SJSA1 (cell line): ENCODE measurements at regions not wholly inside any gene's neighbourhood (a gene's known extent, or its start where the extent isn't known, plus 50 kb on each side); places are given as distances from the start of the nearest gene placed in this dataset.
A peak's percentile ranks its signal among the peaks of the same experiment; 100 is the strongest.

Experiments
- DNase-seq, 2 experiments: peaks; one replicate each; pipeline ENCODE4 v3.0.0-alpha.2; 2015 to 2020; ENCODE audit warnings: low spot score in 2 of 2, low read depth in 1 of 2
- H3K27ac ChIP-seq: fragments of 250-450 bp; sonication (Bioruptor Pico); 2 replicates; pipeline ENCODE4 v1.5.1; 2020; ENCODE audit warnings: mild to moderate bottlenecking, moderate library complexity
- H3K27me3 ChIP-seq: fragments of 250-450 bp; sonication (Bioruptor Pico); replicated peaks from 2 replicates; pipeline ENCODE4 v1.5.1; 2020; ENCODE audit warnings: mild to moderate bottlenecking, moderate library complexity
- H3K36me3 ChIP-seq: fragments of 250-450 bp; sonication (Bioruptor Pico); 2 replicates; pipeline ENCODE4 v1.5.1; 2020; ENCODE audit warnings: mild to moderate bottlenecking
- H3K4me1 ChIP-seq: fragments of 250-450 bp; sonication (Bioruptor Pico); replicated peaks from 2 replicates; pipeline ENCODE4 v1.6.1; 2021; ENCODE audit warnings: mild to moderate bottlenecking
- H3K4me3 ChIP-seq: fragments of 250-450 bp; sonication (Bioruptor Pico); 2 replicates; pipeline ENCODE4 v1.5.1; 2020; ENCODE audit warnings: mild to moderate bottlenecking
- H3K9me3 ChIP-seq: fragments of 250-450 bp; sonication (Bioruptor Pico); replicated peaks from 2 replicates; pipeline ENCODE4 v1.5.1; 2020; ENCODE audit warnings: mild to moderate bottlenecking

DNA sequence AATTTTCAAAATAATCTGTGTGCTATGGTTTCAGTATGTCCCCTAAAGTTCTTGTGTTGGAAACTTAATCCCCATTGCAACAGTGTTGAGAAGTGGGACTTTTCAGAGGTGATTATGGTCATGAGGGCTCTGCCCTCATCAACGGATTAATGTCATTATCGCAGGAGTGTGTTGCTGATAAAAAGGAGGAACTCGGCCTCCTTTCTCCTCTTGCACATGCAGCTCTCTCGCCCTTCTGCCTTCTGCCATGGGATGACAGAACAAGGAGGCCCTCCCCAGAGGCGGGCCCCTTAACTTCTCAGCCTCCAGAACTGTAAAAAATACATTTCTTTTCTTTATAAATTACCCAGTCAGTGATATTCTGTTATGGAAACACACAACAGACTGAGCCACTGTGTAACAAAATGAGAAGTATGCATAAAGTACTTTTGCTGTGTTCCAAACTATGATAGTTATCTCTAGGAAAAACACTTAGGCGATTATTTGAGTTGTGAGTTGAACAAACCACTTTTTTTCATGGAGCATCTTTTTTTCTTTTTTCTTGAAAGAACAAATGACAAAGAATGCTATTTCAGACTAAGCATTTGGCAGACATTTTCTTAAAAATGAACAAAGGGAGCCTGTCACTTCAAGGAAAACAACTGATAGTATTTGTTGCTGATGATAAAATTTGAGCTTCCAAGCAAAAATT, 134.8 kb upstream of the FUT8 start:
- Histone ChIP-seq H3K27ac (no peak overlapping the region), H3K9me3 (no peaks in the 10 kb centered on the region), H3K27me3 (no peaks in the 10 kb centered on the region), H3K4me3 (no peak overlapping the region), H3K36me3 (no peaks in the 10 kb centered on the region), H3K4me1 (peaks cover 12% of the 10 kb centered on the region)
- no peak for DNase-seq

DNA sequence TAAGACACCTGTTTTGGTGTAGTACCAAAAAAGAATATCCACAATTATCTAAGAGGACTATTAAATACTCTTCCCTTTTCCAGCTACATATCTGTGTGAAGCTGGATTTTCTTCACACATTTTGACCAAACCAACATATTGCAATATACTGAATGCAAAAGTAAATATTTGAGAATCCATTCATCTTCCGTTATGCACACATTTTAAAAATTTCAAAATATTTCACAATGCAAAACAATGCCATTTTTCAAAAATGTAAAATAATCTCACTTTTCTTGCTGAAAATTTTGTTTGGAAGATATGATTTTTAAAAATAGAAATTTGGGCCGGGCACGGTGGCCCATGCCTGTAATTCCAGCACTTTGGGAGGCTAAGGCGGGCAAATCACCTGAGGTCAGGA, 133.9 kb upstream of the FUT8 start:
- no peaks in the 10 kb centered on the region for H3K36me3 ChIP-seq
- H3K27me3 ChIP-seq, result no peaks in the 10 kb centered on the region
- H3K4me3 ChIP-seq, result no peak overlapping the region
- DNase-seq, result no peak
- no peak overlapping the region for H3K27ac ChIP-seq
- H3K9me3 ChIP-seq, result no peaks in the 10 kb centered on the region
- peaks cover 20% of the 10 kb centered on the region for H3K4me1 ChIP-seq

DNA sequence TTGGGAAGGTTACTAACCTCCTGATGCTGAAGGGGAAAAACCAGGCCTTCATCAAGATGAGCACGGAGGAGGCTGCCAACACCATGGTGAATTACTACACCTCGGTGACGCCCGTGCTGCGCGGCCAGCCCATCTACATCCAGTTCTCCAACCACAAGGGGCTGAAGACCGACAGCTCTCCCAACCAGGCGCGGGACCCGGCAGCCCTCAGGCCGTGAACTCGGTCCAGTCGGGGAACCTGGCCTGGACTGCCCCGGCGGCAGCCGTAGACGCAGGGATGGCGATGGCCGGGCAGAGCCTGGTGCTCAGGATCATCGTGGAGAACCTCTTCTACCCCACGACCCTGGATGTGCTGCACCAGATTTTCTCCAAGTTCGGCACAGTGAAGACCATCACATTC, 133.0 kb upstream of the FUT8 start:
- Histone ChIP-seq H3K4me1 (peaks cover 26% of the 10 kb centered on the region), H3K27me3 (no peaks in the 10 kb centered on the region), H3K9me3 (no peaks in the 10 kb centered on the region), H3K36me3 (no peaks in the 10 kb centered on the region), H3K27ac (no peak overlapping the region), H3K4me3 (no peak overlapping the region)
- DNase-seq, result no peak

- Histone ChIP-seq H3K36me3 (no peaks in the 10 kb centered on the region), H3K4me1 (peaks cover 30% of the 10 kb centered on the region), H3K27ac (no peak overlapping the region), H3K9me3 (no peaks in the 10 kb centered on the region), H3K27me3 (no peaks in the 10 kb centered on the region), H3K4me3 (no peak overlapping the region)
- no peak for DNase-seq
Measured at GRCh38 chr14:65279958-65280357, 132.6 kb upstream of the FUT8 start.

DNA sequence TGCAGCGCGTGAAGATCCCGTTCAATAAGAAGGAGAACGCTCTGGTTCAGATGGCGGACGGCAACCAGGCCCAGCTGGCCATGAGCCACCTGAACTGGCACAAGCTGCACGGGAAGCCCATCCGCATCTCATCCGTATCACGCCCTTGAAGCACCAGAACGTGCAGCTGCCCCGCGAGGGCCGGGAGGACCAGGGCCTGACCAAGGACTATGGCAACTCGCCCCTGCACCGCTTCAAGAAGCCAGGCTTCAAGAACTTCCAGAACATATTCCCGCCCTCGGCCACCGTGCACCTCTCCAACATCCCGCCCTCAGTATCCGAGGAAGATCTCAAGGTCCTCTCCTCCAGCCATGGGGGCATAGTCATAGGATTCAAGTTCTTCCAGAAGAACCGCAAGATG, 131.9 kb upstream of the FUT8 start:
- Histone ChIP-seq H3K36me3 (no peaks in the 10 kb centered on the region), H3K9me3 (no peaks in the 10 kb centered on the region), H3K27me3 (no peaks in the 10 kb centered on the region), H3K4me3 (no peak overlapping the region), H3K4me1 (peaks cover 34% of the 10 kb centered on the region), H3K27ac (no peak overlapping the region)
- DNase-seq, result no peak

DNA sequence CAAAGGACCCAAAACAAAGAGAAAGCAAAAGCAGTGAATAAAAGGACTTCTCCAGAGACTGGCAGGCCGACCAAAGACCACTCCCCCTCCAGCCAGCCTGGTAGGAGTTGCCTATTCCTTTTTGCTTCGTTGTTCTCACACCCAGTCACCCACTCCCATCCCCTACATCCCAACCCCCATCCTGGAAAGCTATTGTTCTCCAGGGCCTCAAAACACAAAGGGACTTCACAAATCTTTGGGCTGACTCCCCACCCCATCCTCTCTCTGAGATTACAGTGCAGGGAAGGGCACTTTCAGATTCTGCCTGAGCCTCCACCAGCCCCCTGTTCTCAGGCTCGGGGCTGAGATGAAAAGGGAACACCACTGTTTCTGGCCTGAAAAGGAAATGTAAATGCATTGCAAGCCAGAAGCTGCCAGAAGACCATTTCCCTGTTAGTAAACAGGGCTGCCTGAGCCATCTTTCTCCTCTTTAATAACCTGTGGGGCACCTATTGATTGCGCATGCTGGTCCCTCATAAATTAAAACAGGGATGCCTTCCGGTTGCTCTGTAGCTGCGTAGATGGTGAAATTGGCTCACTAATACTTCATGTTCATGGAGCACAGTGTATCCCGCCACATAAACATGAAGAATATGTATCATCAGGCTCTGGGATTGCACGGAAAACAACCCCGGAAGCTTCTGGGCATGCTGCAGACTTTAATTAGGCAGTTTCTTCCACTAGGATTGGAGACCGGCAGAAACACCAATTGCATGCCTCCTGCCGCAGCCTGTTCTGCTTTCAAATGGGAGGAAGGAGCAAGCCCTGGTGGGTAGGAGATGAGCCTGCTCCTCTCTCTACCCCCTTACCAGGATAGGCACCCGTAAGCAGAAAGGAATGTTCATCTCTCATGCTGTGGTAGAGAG, 130.3 kb upstream of the FUT8 start:
- Histone ChIP-seq H3K27ac (peak overlapping the region; percentile 75), H3K4me3 (0 out of 2 replicates have a peak overlapping the region, but pooled peaks have one; percentile 0), H3K9me3 (no peaks in the 10 kb centered on the region), H3K36me3 (no peaks in the 10 kb centered on the region), H3K27me3 (no peaks in the 10 kb centered on the region), H3K4me1 (peaks cover 34% of the 10 kb centered on the region)
- DNase-seq, result peak; percentile 72 to 74

DNA sequence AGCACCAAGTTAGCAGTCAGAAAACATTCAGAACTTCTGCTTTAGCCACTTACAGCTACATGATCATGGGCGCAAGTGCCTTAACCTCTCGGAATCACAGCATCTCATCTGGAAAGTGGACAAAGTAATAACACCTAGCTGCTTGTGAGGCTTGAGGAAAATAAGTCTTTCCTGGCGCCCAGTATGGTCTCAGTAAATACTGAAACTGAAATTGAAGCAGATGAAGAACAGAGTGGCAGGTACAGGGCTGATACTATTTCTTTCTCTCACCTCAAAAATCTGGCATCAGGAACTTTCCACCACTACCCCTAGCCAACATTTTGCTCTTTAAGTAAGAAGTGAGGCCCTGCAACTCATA, 129.7 kb upstream of the FUT8 start:
- Histone ChIP-seq H3K27ac (peak overlapping the region; percentile 75), H3K4me3 (no peak overlapping the region), H3K9me3 (no peaks in the 10 kb centered on the region), H3K27me3 (no peaks in the 10 kb centered on the region), H3K4me1 (peaks cover 34% of the 10 kb centered on the region), H3K36me3 (no peaks in the 10 kb centered on the region)
- no peak for DNase-seq

- H3K36me3 ChIP-seq, result no peaks in the 10 kb centered on the region
- H3K27ac ChIP-seq, result no peak overlapping the region
- DNase-seq, result peak in 1 of 2 experiments; percentile 9
- H3K9me3 ChIP-seq, result no peaks in the 10 kb centered on the region
- H3K27me3 ChIP-seq, result no peaks in the 10 kb centered on the region
- no peak overlapping the region for H3K4me3 ChIP-seq
- peaks cover 45% of the 10 kb centered on the region for H3K4me1 ChIP-seq
Measured at GRCh38 chr14:65286443-65286842, 126.1 kb upstream of the FUT8 start.

- no peaks in the 10 kb centered on the region for H3K36me3 ChIP-seq
- no peaks in the 10 kb centered on the region for H3K9me3 ChIP-seq
- H3K4me3 ChIP-seq, result no peak overlapping the region
- H3K27me3 ChIP-seq, result no peaks in the 10 kb centered on the region
- H3K4me1 ChIP-seq, result peaks cover 43% of the 10 kb centered on the region
- no peak for DNase-seq
- H3K27ac ChIP-seq, result no peak overlapping the region
Measured at GRCh38 chr14:65287264-65288131, 125.0 kb upstream of the FUT8 start.

DNA sequence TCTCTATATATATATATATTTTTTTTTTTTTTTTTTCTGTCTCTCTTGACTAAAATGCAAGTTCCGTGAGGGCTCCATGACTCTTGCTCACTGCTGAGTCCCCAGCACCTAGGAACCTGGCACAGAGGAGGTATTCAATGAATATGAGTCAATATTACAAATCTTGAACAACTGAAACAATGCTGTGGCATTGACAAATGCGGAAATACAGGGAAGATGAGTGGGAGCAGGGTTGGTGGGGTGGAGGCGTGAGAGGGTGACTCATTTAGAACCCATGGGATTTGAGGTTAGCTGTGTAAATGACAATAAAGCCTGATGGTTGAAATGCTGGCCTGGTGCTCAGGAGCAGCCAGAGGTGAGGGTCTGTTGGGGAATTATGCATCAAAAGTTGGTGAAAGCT, 121.7 kb upstream of the FUT8 start:
- H3K9me3 ChIP-seq, result no peaks in the 10 kb centered on the region
- H3K27me3 ChIP-seq, result no peaks in the 10 kb centered on the region
- H3K27ac ChIP-seq, result peak overlapping the region; percentile 51
- H3K36me3 ChIP-seq, result no peaks in the 10 kb centered on the region
- peak; percentile 79 to 82 for DNase-seq
- H3K4me3 ChIP-seq, result no peak overlapping the region
- H3K4me1 ChIP-seq, result peaks cover 18% of the 10 kb centered on the region

DNA sequence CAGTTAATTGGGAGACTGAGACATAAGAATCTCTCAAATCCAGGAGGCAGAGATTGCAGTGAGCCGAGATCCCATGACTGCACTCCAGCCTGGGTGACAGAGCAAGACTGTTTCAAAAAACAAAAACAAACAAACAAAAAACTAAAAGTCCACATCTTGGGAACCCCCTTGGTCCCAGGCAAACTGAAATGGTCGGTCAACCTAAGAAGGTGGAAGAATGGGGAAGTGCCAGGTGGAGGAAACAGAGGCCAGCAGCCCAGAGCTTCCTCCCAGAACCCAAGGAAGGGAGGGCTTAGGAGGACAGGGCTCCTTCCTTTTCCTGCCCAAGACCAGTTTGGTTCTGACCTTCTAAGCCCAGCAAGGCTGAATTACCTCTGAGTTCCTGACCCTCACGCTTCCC, 121.0 kb upstream of the FUT8 start:
- Histone ChIP-seq H3K4me3 (no peak overlapping the region), H3K36me3 (no peaks in the 10 kb centered on the region), H3K27me3 (no peaks in the 10 kb centered on the region), H3K4me1 (peaks cover 18% of the 10 kb centered on the region), H3K27ac (peak overlapping the region; percentile 51), H3K9me3 (no peaks in the 10 kb centered on the region)
- no peak for DNase-seq

DNA sequence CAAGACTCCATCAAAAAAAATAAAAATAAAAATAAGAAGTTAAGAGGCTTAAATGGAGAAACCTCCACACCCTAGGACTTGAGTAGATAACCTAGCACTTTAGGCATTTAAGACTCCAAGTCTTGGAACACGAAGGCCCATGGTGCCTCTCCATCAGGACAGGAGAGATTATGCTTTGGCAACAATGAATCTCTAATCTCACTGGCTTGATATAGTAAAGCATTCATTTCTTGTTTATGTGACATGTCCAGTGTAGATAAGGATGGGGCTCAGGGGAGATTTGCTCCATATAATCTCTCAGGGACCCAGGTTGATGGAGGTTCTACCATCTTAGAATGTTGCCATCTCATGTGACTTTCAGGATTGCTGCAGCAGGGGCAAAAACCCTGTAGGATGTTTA, 117.7 kb upstream of the FUT8 start:
- DNase-seq, result no peak
- Histone ChIP-seq H3K9me3 (no peaks in the 10 kb centered on the region), H3K36me3 (no peaks in the 10 kb centered on the region), H3K27me3 (no peaks in the 10 kb centered on the region), H3K4me1 (peaks cover 18% of the 10 kb centered on the region), H3K4me3 (no peak overlapping the region), H3K27ac (no peak overlapping the region)

GRCh38 chr14:65296402-65296801, 116.1 kb upstream of the FUT8 start:
- no peak for DNase-seq
- Histone ChIP-seq H3K27me3 (no peaks in the 10 kb centered on the region), H3K4me3 (no peak overlapping the region), H3K9me3 (no peaks in the 10 kb centered on the region), H3K27ac (no peak overlapping the region), H3K4me1 (peaks cover 8% of the 10 kb centered on the region), H3K36me3 (no peaks in the 10 kb centered on the region)

DNA sequence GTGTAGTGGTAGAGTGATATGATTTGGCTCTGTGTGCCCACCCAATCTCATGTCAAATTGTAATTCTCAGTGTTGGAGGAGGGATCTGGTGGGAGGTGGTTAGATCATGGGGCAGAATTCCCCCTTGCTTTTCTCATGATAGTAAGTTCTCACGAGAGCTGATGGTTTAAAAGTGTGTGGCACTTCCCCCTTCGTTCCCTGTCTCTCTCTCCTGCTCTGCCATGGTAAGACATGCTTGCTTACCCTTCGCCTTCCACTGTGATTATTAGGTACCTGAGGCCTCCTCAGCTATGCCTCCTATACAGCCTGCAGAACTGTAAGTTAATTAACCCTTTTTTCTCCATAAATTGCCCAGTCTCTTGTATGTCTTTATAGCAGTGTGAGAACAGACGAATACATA, 115.7 kb upstream of the FUT8 start:
- Histone ChIP-seq H3K36me3 (no peaks in the 10 kb centered on the region), H3K4me1 (peaks cover 3% of the 10 kb centered on the region), H3K9me3 (no peaks in the 10 kb centered on the region), H3K4me3 (no peak overlapping the region), H3K27me3 (no peaks in the 10 kb centered on the region), H3K27ac (no peak overlapping the region)
- DNase-seq, result no peak
